GM12872 (cell line): ENCODE measurements at regions not wholly inside any gene's neighbourhood (a gene's known extent, or its start where the extent isn't known, plus 50 kb on each side); places are given as distances from the start of the nearest gene placed in this dataset.

Source experiments
- CTCF ChIP-seq: IDR thresholded peaks from 3 replicates; pipeline ENCODE4 v1.5.1; 2011; ENCODE audit warnings: low read depth, mild to moderate bottlenecking, low read length, moderate library complexity; ENCODE audit not compliant: insufficient read depth

GRCh38 chr16:27725236-27726000 lies 175.5 kb downstream of the KATNIP start:
- TF ChIP-seq CTCF: no peak

GRCh38 chr16:27726621-27727261 lies 176.8 kb downstream of the KATNIP start:
- no peak for TF ChIP-seq CTCF

GRCh38 chr16:27727941-27728340 lies 178.0 kb downstream of the KATNIP start:
- TF ChIP-seq CTCF: no peak

GRCh38 chr16:27728691-27729090 lies 178.7 kb downstream of the KATNIP start:
- no peak for TF ChIP-seq CTCF

- no peak for TF ChIP-seq CTCF
Observed at GRCh38 chr16:27729516-27730304, 179.8 kb downstream of the KATNIP start.

- TF ChIP-seq CTCF: no peak
Observed at GRCh38 chr16:27730661-27731210, 180.8 kb downstream of the KATNIP start.

GRCh38 chr16:27735031-27735430 lies 185.1 kb downstream of the KATNIP start:
- no peak for TF ChIP-seq CTCF
